ENCODE measurements at regions not wholly inside any gene's neighbourhood (a gene's known extent, or its start where the extent isn't known, plus 50 kb on each side); places are given as distances from the start of the nearest gene placed in this dataset.
"Not testable (repeated sequence)": the region's sequence is repeated elsewhere in the genome, so short reads cannot be mapped to it uniquely, and the experiment has no call there.

DNA sequence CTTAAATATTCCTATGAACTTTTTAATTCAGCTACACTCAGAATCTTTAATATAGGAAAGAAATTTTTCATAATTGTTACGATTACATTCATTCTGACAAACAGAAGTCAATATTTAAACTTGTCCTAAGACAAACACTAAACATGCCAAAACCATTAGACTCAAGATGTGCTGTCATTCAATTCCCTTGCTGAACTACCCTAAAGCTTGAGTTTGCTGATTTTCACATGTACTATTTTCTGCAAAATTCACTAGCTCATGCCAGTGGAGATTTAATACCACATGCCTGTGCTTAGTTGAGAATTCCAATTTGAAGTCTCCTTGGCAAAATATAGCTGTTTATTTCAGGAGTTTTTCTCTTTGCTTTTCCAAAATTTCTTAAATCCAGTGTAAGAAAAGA lies 448.0 kb downstream of the COL12A1 start:
- DNase-seq, result no peak

DNA sequence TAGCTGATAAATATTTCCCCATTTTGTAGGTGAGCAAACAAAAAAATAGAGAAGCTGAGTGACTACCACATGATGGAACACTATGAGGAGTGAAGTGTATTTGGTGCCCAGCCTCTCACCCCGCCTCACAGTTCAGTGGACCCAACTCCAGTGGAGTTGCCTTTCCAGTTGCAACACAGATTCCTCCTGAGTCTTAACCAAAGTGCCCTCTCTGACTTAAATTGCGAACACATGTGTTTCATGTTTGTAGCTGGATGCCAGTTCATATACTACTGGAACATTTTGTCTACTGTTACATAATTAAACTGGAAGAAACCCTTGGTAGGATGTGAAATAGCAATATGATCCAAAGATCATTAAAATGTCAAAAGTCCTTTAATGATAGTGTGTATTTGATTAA lies 448.9 kb downstream of the COL12A1 start:
- DNase-seq, result no peak

DNA sequence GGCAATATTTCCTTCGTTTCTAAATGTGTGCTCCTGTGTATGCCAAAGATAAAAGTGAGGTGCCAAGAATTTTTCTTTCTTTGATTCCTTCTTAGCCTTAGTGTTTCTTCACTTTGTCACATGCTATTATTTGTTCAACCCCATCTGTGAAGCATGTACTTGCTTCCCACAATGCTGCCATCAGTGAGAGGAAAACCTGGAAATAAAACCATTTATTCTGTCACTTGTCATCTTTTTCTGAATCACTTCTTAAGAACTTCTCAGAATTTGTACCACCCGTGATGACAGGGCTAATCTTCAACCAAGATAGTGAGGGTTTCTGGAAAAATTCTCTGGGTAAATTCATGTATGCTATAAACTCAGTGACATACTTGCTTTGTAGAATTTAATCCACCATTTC lies 450.1 kb downstream of the COL12A1 start:
- DNase-seq, result no peak

DNA sequence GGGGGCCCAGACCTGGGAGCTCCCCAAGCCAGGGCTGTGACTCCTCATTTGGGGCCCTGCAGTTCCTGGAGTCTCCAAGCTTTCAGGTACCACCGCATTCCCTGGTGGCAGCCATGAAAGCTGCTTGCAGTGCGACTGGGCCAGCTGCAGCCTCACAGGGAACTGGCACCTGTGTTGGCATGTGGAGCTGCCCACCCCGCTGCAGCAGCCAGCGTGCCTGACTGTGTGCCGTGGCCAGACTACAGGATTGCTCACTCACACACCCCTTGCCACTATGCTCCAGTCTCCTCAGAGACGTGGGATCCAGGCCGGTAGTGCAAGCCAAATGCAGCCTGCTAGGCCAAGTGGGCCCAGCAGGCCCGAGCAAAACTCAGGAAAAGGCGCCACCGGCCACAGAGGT lies 450.7 kb downstream of the COL12A1 start:
- no peak for DNase-seq

DNA sequence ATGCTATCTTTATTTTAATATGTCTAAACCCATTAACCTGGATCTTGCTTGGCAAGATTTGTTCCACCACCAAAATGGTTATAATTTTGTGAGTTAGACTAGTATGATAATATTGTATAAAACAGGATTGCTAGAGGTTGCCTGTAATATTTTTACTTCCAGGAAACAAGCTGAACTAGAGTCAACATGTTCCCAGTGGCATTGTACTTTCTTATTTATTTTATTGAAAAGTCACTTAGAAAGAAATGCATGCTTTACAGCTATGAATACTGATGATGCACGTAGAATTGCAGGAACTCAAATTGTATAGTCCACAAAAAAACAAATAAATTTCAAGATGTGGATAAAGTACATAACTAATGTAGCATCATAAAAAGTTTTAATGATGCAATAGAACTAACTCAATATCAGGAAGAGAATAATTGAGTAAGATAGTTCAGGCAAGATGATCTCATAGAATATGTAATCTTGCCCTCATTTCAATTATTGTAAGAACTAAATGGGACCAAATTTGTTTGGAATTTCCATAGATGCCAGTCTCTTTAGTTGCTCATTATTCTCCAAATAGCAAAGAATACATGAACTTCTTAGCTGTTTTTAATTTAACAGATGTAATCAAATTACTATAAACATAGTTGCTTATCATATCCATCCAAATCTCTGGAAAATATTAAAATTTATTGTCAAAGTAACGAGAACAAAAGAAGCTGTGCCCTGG lies 451.8 kb downstream of the COL12A1 start:
- no peak for DNase-seq

DNA sequence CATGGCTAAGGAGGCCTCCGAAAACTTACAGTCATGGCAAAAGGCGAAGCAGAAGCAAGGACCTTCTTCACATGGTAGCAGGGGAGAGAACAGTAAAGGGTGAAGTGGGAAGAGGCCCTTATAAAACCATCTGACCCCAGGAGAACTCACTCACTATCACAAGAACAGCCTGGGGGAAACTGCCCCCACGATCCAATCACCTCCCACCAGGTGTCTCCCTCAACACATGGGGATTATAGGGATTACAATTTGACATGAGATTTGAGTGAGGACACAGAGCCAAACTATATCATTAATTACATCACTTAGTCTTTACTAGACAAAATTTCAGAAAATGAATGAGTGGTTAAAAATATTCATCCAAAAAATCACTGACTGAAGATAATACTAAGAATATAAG lies 453.6 kb downstream of the COL12A1 start:
- DNase-seq, result no peak

DNA sequence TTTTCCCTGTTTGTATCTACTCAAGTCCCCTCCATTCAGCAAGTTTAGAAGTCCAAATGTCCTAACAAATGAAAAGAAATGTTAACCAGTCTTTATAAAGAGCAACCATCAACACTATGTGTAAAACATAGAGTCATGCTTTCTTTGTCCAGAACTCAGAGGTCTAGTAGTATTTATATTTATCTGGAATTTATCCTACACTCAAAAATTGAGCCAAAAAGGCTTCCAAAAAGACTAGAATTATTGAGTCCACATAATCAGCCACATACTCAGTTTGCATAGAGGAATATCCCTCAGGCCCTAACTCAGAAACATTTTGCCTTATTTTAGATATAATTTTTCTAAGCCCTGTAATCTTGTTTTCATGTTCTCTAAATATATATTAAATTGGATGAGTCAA lies 455.0 kb downstream of the COL12A1 start:
- no peak for DNase-seq

DNA sequence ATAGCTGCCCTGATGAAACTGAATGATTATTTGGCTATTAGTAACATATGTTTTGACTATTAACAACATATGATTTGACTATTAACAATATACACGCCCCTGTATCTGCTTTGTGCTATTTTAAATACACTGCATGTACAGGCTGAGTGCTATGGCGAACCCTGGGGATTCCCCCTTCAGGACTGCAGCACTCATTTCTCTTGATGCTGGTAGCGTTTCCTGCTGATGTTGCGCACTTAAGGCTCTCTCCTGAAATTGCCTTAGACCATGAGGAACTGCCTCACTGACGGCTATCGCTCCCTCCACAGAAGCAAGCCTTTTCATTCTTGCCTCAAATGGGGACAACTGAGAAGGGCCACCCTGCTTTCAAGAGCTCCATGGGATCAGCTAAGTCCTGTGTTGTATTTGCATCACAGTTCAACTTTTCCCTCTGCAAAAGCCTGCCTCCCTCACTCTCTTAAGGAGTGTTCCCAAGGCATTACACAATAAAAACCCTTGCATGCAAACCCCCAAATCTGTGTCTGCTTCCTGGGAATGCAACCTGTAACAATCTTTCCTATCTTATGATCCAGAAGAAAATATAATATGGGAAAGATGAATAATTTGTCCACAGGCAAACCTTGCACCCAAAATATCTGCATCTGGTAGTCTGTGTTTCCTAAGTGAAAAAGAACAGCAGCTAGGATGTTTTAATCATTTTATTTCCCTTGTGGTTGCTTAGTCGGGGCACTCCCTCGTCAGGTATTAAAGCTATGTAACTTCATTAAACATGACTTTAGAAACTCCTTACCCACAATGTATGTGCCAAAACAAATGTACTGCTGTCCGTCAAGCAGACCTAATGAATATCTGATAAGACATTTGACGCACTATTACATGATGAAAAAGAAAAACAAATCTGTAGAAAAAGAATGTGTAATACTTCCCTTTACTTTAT lies 456.4 kb downstream of the COL12A1 start:
- DNase-seq, result no peak

DNA sequence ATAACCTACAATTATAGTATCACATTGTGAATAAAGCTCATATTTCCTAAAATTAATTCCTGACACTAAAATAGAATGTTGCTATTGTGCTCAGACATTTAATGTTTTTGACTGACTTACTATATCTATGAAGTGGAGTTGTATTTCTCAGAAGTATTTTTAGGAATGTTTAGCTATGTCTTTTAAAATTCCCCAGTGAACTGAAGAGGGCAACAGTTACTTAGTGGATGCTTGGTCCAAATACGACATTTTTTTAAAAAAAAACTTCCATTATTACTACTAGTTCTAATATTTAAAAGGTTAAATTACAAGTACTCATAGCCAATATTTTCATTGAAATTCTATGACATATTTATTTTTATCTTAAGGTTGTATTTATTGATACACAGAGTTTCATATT lies 460.2 kb downstream of the COL12A1 start:
- no peak for DNase-seq

DNA sequence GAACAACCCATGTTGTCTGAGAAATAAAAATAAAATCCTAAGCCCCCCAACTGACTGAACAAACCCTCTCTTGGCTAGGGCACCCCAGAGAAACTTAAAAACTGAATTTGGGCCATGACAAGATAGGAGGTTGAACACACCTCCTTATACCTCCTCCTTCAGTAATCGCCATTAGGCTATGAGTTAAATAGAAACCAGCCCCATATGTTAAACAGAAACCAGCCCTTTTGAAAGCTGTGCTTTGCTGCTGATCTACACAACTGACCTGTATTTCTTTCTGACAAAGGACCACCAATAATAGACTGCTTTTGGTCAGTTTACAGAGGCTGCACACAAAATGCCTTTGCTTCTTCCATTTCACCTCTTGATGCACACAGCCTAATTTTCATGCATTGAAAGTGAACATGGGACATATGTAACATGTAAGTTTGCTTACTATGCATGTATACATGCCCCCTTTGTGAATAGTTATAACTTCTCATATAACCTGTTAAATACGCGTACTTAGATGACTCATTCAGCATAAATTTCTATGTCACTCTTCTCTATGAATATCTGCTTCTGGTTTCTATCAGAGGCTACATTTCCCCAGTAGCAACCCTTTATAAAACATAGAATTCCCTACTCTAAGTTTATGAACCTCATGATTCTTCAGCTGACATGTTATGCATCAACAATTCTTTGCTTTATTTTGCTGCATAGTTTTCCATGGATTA lies 462.9 kb downstream of the COL12A1 start:
- no peak for DNase-seq

DNA sequence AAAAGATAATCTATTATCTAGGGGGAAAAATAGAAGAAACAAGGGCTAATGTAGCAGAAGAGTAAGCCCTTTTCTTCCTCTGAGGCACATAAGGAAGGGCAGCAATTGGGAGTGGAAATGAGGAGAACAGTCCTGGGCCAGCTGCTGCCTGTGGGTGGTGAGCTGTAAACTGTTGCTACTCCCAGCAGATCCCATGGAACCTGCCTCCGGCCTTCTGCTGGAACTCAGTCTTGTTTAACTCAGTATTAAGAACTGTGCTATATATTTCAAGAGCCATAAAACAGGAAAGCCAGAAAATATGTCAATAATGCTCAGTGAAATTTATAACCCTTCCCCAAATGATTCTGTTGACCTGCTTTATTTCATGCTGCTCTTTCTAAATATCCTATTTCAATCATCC lies 464.2 kb downstream of the COL12A1 start:
- DNase-seq, result no peak

DNA sequence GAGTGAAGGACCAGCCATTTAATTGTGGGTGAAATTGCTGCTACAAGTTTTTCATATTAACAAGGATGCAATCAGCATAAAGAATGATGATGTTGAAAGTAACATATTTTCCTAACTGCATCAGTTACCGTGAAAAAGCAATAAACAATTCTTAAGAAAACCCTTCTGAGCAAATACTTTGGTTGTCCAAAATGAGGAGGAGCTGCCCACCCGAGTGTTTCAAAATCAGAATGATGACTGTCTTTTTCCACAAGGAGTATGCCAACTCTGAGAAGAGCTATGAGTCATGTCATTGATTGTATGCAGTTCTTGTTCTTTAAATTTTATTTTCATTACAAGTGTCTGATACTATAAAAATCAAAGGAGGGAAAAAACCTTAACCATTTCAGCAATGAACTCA lies 470.5 kb downstream of the COL12A1 start:
- no peak for DNase-seq

DNA sequence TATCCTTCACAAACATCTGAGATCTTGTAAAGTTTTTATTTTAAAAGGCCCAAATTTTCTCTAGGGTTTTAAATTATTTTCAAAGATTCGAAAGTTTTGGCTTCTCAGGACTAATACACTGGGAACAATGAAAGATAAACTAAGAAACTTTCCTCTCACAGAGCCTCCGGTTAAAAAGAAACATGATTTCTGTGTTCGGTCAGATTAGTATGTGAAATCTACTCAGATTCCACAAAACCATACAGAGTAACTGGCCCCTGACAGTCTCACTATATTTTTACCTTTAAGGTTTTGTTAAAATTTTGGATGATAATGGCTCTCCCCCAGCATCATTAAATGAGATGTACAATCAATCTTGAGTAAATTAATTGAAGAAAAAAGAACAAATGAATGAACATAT lies 471.0 kb downstream of the COL12A1 start:
- DNase-seq, result no peak

DNA sequence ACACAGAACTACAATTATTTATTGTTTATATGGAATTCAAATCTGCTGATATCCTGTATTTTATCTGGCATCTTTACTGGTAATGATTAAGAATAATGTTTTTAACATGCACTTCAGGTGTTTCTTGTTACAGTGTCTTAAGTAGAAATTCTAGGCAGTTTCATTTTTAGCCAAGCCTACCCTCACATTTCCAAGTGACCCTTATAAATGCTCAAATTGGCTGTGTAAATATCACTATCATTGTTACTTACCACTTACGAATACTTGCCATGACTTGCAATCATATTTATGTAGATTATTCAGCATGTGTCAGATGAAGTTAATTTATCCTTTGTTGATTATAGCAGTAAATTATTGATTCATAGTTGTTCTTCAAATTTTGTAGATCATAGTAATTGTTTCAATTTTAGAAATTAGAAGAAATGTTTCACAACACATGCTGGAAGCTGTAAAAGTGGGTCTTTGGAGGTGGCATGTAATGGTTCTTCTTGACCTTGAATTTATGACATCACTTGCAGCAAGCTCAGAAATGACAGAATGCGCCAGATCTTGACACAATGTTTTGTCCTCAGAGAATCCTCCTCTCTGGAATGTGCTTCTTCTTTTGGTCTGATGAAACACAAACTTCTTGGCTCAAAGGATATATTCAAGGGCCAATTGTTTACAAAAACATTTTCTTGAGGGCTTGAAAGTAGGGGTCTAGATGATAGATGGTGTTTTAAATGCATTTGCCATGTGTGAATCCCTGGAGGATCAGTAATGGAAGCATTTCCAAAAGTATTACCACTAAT lies 471.8 kb downstream of the COL12A1 start:
- DNase-seq, result no peak

DNA sequence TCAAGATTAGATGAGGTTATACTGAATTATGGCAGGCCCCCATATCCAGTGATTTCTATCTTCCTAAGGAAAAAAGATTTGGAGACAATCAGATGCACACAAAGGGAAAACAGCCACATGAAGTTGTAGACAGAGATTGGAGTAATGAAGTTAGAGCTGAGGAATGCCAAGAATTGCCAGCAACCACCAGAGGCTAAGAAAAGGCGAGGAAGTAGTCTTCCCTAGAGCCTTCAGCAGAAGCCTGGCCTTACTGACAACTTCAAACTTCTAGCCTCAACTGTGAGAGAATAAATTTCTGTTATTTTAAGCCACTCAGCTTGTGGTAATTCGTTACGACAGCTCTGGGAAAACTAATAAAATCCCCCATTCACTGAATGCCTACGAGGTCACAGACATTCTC lies 473.9 kb downstream of the COL12A1 start:
- no peak for DNase-seq

DNA sequence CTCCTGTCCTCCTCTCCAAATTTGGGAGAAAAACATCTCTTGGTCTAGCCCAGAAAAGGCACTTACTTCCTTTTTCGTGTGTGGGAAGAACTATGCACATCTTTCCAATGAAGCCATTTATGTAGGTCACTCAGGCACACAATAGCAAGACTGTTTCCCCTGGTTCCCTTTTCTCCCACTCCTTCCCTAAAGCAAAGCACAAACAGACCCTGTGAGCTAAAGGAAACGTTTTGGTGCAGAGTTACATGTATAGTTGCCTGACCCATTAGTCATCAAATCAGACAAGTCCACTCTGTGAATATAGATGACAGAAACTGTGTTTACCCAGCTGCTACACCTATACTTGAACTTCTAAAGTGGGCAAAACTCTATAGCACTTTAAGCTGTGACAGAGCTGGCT lies 474.6 kb downstream of the COL12A1 start:
- no peak for DNase-seq

DNA sequence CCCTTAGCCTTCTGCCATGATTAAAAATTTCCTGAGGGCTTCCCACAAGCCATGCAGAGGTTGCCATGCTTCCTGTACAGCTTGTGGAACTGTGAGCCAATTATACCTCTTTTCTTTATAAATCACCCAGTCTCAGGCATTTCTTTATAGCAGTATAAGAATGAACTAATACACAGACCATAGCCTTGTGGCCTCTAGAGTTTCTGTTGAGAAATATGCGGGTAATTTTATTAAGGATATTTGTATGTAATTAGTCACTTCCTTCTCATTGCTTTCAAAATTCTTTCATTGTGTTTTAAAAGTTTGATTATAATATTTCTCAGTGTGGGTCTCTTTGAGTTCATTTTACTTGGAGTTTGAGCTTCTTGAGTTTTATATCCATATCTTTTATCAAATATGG lies 484.9 kb downstream of the COL12A1 start:
- DNase-seq, result no peak

DNA sequence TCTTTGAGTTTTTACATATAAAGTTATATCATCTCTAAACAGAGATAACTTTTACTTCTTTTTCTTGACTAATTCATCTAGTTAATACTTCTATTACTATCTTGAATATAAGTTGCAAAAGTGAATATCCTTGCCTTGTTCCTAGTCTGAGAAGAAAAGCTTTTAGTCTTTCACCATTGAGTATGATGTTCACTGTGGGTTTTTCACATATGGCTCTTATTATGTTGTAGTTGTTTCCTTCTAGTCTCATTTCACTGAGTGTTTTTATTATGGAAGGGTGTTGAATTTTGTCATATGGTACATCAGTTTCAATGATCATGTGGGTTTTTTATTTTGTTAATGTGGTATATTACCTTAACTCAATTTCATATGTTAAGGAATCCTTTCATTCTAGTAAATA lies 488.3 kb downstream of the COL12A1 start:
- no peak for DNase-seq

DNA sequence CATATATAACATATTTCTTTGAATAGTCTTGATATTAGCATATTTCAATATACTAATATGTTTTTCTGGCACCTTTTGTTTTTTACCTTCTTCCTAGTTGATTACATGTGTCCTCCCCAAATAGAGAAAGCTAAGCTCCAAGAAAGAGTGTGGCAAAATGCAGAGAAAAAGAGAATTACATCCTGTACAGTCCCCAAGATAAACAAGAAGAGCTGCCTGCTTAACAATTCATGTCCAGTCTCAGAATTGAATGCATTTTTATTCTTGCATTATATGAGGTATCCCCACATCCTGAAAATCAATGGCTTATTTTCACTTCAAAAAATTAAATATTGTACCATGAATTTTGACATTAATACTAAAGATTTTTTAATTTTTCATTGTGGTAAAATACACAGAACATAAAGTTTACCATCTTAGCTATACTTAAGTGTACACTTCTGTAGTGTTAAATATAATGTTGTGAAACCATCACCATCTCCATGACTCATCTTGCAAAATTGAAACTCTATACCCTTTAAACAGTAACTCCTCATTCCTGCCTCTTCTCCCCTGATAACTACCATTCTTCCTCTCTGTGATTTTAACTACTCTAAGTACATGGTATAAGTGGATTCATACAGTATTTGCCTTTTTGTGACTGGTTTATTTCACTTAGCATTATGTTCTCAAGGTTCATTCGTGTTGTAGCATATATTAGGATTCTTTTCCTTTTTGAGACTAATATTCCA lies 490.3 kb downstream of the COL12A1 start:
- DNase-seq, result no peak

DNA sequence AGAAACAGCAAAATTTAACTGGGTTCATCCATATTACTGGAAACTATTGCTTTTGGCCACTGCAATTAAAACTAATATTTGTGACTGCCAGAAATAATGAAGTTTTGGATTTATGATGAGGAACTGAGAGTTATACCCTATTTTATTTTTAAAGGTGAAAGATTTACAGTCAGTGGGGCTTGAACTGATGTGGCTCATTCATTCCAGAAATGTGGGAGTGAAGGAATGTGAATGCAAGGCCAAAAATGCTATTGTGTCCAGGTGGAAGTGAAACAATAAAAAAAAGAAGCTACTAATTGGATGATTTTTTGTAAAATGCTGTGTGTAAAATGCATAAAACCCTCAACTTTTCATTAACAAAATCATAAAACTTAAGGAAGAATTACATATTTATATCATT lies 491.9 kb downstream of the COL12A1 start:
- DNase-seq, result no peak

DNA sequence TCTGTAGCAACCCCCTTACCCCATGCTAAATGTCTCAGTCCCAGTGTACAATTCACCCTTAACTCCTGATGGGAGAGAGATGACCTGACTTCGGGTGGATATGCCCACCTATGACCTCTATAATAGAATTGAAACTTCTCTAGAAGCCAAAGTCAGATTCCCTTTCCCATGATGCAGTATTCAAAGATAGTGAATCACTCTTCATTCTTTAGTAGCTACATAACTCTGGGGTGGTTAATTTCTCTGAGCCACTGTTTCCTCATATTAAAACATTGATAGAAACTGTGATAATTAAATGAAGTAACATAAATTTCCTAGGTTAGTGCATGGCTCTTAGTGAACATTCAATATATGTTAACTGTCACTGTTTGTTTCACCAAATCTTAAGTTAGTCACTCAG lies 500.4 kb downstream of the COL12A1 start:
- no peak for DNase-seq

DNA sequence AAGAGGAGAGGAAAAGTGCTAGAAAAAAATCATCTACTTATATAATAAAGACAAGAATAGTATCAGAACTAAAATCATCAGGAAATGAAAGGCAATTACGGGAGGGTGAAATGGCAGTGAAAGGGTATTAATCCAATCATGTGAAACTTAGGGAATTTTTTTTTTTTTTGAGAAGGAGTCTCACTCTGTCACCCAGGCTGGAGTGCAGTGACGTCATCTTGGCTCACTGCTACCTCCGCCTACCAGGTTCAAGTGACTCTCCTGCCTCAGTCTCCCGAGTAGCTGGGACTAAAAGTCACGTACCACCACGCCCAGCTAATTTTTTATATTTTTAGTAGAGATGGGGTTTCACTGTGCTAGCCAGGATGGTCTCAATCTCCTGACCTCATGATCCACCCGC lies 501.3 kb downstream of the COL12A1 start:
- DNase-seq, result not testable (repeated sequence)
